ENCODE measurements at regions not wholly inside any gene's neighbourhood (a gene's known extent, or its start where the extent isn't known, plus 50 kb on each side); places are given as distances from the start of the nearest gene placed in this dataset.

- FAIRE-seq, result no peak
Observed at GRCh38 chr6:19478992-19479391, 358.2 kb upstream of the ID4 start.

DNA sequence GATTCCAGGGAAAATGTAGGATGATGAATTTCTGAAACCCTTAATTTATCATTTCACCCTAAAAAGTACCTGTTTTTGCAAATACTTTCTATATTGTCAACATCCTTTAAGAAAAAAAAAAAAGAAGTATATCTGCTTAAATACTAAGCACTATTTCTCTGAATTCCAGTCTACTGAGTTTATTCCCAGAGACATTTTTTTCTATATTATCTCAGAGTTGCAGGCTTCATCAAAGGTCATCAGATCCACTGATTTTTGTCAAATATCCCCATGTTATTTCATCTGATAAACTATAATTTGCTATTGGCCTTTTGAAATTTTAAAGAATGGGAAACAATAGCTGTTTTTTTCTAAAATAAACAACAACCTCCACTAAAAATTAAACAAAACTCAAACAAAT is 357.6 kb upstream of the ID4 start:
- FAIRE-seq, result no peak

DNA sequence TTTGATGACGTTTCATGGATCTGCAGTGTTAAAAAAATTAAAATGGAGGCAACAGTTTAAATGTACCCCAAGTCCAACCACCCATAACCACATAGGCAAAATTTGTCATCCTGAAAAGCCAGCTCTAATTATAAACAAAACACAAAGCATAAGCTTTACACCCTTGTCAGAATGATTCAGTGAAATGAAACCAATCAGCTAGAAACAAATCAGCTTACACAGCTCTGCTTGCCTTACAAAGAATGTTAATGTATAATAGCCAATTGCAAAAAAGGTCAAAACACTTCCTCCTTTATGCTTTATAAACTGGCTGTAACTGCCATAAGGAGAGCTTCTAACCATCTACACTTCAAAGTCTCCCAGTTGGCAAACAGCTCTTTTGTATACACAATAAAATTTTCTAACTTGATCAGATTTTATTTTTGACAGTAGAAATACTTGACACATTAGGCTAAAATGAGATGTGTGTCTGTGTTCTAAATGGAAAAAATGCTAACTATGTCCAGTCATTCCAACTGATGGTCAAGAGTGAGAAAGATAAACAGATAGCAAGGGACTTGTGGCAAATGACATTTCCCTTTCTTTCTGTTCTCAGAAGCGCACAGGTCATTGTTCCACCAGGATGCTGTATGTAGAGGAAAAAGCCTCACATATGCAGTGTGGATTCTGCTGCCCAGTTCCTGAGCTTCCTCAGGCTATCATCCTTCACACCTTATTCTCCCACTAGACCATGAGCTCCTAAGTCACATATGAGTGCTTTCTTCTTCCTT is 344.3 kb upstream of the ID4 start:
- FAIRE-seq, result no peak

DNA sequence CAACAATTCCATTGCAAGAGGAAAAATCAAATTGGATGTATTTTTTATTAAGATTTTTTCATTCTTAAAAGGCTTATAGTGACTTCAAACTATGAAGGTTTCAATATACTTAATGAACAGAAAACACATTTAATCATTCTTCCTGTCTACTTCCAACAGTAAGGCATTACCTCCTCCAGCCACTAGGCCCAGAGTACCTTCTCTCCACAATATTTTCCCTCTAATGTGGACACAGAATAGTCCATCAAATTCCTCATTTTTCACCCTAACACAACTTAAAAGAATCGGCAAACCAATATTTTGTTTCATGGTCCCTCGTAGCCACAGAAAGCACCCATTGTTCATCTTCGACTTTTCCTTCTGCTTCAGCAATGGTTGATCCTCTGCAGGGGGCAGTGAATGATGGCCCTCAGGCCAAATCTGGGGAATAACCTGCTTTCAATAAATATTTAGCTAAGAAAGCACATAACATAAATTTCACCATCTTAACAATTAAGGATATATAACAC is 335.4 kb upstream of the ID4 start:
- FAIRE-seq, result no peak

GRCh38 chr6:19502301-19502700 is 334.9 kb upstream of the ID4 start:
- no peak for FAIRE-seq

GRCh38 chr6:19515939-19516338 is 321.2 kb upstream of the ID4 start:
- FAIRE-seq, result no peak

- FAIRE-seq, result no peak
Observed at GRCh38 chr6:19519941-19520340, 317.2 kb upstream of the ID4 start.

GRCh38 chr6:19524366-19525186 is 312.6 kb upstream of the ID4 start:
- no peak for FAIRE-seq

DNA sequence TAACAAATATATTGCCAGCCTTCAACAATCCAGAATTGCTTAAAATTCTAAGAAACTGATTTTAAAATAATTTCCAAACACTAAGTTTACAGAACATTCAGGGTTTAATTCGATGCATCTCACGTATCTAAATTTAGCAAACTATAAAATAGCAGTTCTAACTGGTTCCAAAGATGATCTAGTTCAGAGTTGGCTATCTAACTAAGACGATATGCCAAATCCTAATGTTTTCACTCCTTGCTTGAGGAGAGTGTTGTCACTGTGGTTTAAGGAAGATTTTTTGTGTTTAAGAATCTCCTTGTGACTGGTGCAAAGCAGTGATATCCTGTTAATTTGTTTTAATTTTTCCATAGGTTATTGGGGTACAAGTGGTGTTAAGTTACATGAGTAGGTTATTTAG is 311.5 kb upstream of the ID4 start:
- no peak for FAIRE-seq

DNA sequence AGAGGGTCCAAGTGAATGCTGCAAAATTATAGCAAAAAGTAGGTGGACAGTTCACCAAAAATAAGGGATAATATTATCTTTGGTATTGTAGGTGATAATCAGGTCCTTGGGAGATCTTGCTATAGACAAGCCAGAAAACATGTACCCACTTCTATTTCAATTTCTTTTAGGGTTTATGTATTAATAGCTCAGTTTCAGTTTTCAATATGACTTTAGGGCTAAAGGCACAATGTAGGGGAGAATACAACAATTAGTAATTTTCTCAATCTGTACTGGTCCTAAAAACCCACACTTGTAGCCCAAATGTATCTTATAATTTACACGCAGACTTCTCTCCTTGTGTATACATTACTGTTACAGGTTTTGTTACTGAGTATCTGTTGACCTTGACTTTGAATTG is 307.0 kb upstream of the ID4 start:
- no peak for FAIRE-seq

GRCh38 chr6:19535351-19535750 is 301.8 kb upstream of the ID4 start:
- FAIRE-seq, result no peak

DNA sequence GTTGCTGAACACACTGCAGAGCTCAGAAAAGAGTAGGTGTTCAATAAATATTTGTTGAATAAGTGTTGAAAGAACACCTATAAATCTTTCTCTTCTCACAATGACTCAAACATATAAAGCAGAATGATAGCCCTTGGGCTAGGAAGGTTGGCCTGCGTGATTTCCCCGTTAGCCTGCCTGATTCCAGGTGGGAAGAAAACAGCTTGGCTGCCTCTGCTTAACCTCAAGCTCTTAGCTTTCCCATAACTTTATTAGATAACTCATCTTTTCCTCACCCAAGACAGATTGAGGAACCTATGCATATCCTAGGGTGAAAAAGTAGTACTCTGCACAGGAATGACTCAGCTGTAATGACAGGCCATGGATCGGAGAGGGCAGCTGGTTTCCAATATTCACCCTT is 300.3 kb upstream of the ID4 start:
- FAIRE-seq, result no peak

- FAIRE-seq, result no peak
Observed at GRCh38 chr6:19538096-19538495, 299.1 kb upstream of the ID4 start.

DNA sequence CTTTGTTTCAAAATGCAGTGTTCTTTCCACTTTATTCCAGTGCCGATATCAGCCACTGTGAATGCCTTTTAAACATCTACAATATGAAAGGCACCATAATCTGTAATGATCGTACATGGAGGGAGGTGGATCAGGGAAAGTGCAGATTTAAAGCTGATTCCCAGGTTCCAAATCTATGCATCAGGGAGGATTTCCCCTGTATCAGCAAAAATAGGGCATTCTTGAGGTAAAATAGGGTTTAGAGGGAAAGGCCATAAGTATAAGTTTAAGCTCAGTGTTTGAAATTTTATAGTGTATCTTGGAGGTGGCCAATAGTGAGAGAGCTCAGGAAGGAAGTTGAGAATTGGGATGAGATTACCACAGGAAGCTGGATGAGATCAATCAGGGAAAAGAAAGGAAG is 289.7 kb upstream of the ID4 start:
- FAIRE-seq, result no peak

GRCh38 chr6:19549109-19549508 is 288.1 kb upstream of the ID4 start:
- FAIRE-seq, result no peak

- FAIRE-seq, result no peak
Observed at GRCh38 chr6:19550380-19550779, 286.8 kb upstream of the ID4 start.

DNA sequence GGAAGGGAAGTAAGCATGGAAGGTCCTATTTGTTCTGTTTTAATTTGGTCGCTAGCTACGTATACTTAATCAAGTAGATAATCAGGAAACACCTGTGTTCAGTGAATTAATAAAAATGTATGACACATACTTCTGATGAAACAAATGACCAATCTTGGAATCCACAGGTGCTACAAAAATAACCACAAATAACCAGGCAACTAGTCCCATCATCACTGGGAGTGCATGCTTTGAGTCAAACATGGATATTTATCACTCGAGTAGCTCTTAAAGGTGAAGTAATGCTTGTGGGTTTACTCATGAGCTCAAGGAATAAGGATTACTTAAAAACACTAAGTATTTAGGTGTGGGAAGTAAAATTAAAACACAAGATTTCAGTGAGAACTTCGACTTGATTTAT is 285.6 kb upstream of the ID4 start:
- FAIRE-seq, result no peak

GRCh38 chr6:19552076-19552475 is 285.1 kb upstream of the ID4 start:
- FAIRE-seq, result no peak

- FAIRE-seq, result no peak
Observed at GRCh38 chr6:19552588-19552987, 284.6 kb upstream of the ID4 start.

DNA sequence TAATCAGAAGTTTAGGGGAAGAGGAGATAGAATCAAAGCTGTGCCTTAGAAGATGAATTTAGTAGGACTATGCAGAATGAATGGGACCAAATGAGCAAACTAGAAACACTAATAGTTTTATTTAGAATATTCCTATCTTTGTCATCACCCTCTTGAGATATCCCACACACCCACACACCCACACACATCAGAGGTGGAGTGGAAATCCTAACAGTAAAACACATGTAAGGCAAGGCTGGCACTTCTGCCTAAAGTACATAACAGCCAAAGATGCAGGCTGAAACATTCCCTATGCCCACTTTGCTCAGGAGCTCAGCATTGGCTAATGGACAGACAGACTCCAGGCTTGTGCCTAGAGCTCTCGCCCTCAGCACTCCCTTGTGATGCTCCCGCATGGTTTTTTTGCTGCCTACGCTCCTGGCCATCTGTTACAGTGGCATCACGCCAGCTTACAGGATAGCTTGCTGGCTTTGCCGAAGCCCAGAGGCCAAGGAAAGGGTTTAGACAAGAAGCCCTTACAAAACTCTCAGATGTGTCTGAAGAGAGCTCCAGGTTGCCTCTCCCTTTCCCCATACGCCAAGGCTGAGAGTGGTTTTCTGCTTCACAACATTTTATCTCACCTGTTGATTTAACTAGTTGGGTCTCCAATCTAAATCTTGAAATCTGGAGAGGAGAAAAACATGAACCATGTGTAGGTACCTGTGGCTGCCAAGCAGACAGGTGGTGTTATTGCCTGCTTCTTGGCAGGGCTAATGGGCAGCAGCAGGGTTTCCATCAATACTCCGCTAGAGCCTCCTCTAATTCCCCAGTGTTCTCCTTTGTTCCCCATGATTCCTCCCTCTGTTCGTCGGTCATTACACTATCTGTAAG is 282.6 kb upstream of the ID4 start:
- no peak for FAIRE-seq

GRCh38 chr6:19557191-19557590 is 280.0 kb upstream of the ID4 start:
- FAIRE-seq, result no peak

GRCh38 chr6:19558201-19558600 is 279.0 kb upstream of the ID4 start:
- FAIRE-seq, result no peak

DNA sequence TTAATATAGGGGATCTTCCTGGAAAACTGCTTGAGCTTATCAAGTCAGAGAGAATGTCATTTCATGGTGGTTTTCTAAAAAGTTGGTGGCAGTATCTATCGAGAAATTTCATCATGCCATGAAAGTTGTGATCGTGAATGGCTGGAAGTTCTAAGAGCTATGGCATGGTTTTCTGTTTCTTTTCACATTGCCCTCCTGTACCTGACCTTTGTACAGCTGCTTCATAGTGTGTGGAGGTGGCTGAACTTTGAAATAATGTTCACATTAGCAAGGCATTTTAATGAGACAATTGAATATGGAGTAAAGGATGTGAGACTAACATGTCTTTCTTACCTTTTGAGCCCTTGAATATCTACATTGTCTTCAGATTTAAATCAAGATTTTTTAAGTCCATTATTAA is 278.2 kb upstream of the ID4 start:
- no peak for FAIRE-seq

Data from G401.6 (cell line).